GM19238 (cell line): ENCODE measurements at regions not wholly inside any gene's neighbourhood (a gene's known extent, or its start where the extent isn't known, plus 50 kb on each side); places are given as distances from the start of the nearest gene placed in this dataset.
"Not testable (repeated sequence)": the region's sequence is repeated elsewhere in the genome, so short reads cannot be mapped to it uniquely, and the experiment has no call there.

ENCODE experiments used
- DNase-seq: peaks from one replicate; pipeline ENCODE4 v3.0.0; 2011; ENCODE audit warnings: low spot score; ENCODE audit not compliant: insufficient read length

DNA sequence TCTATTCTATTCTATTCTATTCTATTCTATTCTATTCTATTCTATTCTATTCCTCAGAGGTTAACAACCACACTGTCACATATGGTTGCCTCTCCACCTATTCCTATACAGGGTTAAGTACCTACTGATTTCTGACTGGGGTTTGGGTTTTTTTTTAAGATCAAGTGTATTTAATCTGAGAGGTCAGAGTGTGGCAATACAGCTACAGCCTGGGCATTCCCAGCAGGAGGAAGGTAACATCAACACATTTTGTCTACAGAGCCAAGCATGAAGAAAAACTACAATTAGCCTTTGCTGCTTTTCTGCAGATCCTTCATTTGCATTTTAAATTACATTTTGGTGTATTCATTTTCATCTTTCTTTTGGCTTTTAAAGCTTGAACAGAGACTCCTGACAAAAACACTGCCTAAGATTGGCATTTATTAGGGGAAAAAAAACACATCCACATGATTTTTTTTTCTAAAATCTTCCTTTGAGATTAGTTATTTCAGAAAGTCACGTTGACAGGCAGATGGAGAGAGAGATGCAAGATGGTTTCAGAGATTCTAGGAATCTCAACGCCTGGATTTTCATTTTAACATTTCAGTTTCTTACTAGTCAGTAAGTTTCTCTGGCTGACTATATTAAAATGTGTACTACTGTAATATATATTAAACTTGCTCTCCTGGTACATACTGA is 255.9 kb upstream of the TET2 start:
- no peak for DNase-seq

- no peak for DNase-seq
These were observed 249.7 kb upstream of the TET2 start for GRCh38 chr4:104896660-104897645.

- DNase-seq, result no peak
These were observed 246.8 kb upstream of the TET2 start for GRCh38 chr4:104899863-104900262.

DNA sequence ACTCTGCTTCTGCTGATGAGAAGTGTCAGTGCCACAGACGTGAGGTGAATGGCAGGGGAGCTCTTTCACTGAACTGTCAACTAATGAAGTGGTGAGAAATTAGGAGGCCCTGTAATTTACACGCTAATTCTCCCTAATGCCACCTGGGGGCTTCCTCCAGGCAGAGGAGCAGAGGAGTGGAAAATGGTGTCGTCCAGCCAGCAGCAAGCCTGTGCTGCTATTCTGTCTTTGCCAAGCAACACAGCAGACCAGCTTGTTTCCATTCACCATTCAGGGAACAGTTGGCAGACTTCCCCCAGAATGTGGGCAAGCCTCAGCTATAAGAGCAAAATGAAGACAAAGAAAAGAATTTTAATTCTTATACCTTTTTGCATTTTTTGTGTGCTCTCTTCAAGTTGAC is 245.2 kb upstream of the TET2 start:
- no peak for DNase-seq

DNA sequence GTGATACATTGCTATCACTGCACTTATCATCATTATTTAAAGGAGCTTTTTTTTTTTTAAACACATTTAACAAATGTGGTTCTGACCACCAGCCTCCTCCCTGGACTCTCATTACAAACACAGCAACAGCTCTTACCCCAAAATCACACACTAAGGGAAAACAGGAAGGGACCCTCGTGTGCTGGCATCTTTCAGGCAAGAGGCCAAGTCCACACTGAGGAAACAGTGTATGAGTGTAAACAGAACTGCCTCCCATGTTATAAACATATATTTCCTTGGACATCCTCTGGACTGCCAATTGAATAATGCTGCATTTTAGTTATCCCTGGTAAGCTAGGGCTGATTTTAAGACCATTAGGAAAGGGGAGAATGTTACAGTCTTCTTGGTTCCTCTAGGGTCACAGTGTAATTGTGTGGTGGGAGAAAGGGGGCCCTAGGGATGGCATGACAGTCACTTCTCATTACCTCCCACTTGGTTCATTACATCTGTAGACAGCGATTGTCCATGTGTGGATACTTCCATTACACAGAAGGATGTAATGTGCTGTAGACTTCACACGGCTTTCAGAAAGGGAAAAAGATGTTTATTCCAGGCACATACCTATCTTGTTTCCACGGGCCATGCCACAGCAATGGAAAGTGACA is 244.6 kb upstream of the TET2 start:
- no peak for DNase-seq

- DNase-seq, result no peak
These were observed 241.6 kb upstream of the TET2 start for GRCh38 chr4:104905065-104905464.

DNA sequence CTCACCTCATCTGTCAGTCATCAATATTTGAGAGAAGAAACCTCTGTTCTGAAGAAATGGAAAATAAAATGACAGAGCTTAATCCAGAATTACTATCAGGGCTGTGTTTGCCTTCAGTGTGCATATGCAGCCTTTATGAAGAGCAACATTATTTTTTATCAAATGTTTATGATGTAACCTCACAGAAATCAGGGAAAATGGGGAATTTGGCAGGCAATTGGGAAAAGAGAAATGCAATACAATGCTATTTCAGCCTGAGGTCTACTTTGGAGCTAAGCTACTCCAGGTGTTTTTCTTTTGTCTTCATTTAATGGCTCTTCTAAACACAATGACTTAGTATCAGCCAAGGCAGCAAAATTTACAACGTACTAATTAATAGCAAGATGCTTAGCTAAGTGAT is 241.1 kb upstream of the TET2 start:
- DNase-seq, result no peak

GRCh38 chr4:104906276-104906675 is 240.4 kb upstream of the TET2 start:
- DNase-seq, result no peak

GRCh38 chr4:104907074-104907649 is 239.5 kb upstream of the TET2 start:
- DNase-seq, result no peak

DNA sequence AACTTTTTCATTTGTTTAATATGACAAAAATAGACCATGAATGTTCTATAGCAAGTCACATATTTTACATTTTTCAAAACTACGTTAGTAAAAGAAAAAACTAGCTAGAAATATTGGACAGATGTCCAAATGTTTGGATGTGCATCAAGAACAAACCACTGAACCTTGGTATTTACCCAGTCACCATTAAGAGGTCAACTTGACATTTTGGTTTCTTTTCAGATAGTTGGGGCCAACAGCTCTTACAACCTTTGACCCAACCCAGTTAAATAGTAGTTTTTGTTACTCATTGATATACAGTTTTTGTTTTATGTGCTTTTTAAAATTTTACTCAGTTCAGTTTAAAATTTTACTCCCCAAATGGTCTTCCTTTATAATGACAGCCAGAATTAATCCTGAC is 238.7 kb upstream of the TET2 start:
- no peak for DNase-seq

- DNase-seq, result no peak
These were observed 237.3 kb upstream of the TET2 start for GRCh38 chr4:104909376-104909775.

DNA sequence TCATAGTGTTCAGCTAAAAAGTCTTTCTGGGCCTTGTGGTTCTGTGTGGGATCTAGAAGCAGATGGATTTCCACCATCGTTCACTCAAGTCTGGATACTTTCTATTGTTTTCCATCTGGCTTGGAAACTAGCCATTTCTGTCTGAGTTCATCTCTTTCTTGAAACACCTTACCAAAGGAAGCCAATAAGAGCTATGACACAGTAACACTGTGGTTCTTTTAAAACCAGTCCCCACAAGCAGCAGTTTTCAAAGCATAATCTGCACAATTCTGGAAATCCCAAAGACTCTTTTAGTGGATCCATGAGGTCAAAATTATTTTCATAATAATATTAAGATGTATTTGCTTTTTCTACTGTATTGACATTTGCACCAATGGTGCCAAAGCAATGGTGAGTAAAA is 234.2 kb upstream of the TET2 start:
- DNase-seq, result no peak

DNA sequence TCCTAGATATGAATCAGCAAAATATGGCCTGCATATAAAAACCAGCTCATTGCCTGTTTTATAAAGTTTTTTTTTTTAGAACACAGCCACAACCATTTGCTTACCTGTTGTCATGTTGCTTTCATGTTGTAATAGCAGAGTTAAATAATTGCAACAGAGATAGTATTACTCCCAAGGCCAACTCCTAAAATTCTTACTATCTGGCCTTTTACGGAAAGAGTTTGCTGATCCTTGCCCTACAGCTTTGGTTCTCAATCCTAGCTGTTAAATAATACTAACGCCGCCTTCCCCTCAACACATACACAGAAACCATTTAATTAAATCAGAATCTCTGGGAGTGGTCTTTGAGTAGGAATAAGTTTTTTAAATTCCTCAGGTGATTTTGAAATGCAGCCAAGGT is 231.3 kb upstream of the TET2 start:
- no peak for DNase-seq

- DNase-seq, result no peak
These were observed 230.8 kb upstream of the TET2 start for GRCh38 chr4:104915864-104916263.

GRCh38 chr4:104919406-104919805 is 227.3 kb upstream of the TET2 start:
- no peak for DNase-seq

GRCh38 chr4:104930298-104930697 is 216.4 kb upstream of the TET2 start:
- no peak for DNase-seq

DNA sequence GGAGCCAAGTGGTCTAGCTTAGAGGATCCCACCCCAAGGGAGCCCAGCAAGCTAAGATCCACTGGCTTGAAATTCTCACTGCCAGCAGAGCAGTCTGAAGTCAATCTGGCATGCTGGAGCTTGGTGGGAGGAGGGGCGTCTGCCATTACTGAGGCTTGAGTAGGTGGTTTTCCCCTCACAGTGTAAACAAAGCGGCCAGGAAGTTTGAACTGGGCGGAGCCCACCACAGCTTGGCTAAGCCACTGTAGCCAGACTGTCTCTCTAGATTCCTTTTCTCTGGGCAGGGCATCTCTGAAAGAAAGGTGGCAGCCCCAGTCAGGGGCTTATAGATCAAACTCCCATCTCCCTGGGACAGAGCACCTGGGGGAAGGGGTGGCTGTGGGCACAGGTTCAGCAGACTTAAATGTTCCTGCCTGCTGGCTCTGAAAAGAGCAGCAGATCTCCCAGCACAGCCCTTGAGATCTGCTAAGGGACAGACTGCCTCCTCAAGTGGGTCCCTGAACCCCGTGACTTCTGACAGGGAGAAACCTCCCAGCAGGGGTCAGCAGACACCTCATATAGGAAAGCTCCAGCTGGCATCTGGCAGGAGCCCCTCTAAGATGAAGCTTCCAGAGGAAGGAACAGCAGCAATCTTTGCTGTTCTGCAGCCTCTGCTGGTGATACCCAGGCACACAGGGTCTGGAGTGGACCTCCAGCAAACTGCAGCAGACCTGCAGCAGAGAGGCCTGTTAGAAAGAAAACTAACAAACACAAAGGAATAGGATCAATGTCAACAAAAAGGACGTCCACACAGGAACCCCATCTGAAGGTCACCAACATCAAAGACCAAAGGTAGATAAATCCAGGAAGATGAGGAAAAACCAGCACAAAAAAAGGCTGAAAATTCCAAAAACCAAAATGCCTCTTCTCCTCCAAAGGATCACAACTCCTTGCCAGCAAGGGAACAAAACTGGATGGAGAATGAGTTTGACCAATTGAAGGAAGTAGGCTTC is 215.6 kb upstream of the TET2 start:
- DNase-seq, result not testable (repeated sequence)

GRCh38 chr4:104938624-104939023 is 208.1 kb upstream of the TET2 start:
- DNase-seq, result no peak

GRCh38 chr4:104940927-104941326 is 205.7 kb upstream of the TET2 start:
- DNase-seq, result no peak

- DNase-seq, result no peak
These were observed 205.0 kb upstream of the TET2 start for GRCh38 chr4:104941661-104942062.
